Glomerular visceral epithelial cell (primary cell): ENCODE measurements at regions not wholly inside any gene's neighbourhood (a gene's known extent, or its start where the extent isn't known, plus 50 kb on each side); places are given as distances from the start of the nearest gene placed in this dataset.

ENCODE experiments used
- DNase-seq: peaks from one replicate; pipeline ENCODE4 v3.0.0-alpha.2; 2016; ENCODE audit errors: extremely low spot score

DNA sequence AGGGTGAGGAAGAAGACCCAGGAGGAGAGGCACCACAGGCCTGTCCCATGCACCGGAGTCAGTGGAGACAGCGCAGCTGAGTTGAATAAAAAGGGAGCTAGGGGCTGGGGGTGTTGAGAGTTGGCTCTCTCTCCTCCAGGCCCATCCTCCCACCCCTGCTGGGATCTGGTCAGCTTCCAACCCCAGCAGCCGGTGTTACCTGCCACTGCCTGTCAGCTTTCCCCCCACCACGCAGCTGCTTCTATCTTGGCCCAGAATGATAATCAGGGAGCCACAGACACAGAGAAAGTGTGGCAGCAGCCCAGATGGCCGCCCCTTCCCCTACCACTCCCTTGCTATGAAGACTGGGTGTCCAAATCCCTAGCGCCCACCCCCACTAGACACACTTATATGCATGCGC is 120.6 kb upstream of the RPL38 start:
- no peak for DNase-seq

DNA sequence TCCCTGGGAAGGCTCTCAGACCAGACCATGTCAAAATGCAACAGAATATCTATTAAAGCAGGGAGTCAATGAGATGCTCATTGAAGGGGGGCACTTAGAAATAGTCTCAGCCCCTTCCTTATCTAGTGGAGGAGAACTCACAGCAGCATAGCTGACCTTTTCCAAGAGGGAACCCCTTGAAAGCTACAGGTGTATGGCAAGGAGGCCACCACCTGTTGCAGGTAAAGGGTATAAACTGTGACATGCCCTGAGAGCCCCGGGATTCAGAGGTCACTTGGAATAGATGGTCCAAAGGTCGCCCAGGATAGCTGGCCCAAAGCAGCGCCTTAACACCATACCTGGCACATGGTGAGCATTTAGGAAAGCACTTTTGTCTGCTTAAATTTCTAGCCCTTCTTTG is 120.2 kb upstream of the RPL38 start:
- DNase-seq = no peak

DNA sequence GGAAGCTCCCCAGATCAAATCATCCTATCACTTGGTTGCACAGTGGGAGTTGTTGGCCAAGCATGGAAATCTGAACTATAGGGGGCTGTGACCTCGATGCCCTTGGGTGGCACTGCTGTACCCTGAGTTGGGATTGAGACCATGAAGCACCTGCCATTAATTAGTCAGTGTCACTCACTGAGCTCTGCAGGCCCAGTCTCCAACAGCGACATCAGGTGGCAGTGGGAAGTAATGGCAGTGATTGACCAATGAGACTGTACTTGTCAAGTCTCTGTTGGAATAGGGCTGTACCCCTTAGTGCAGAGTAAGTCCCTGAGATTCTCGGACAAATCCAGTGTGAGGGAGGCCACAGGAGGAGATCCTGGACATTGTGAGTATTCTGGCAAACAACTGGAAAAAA is 118.0 kb upstream of the RPL38 start:
- DNase-seq = no peak

DNA sequence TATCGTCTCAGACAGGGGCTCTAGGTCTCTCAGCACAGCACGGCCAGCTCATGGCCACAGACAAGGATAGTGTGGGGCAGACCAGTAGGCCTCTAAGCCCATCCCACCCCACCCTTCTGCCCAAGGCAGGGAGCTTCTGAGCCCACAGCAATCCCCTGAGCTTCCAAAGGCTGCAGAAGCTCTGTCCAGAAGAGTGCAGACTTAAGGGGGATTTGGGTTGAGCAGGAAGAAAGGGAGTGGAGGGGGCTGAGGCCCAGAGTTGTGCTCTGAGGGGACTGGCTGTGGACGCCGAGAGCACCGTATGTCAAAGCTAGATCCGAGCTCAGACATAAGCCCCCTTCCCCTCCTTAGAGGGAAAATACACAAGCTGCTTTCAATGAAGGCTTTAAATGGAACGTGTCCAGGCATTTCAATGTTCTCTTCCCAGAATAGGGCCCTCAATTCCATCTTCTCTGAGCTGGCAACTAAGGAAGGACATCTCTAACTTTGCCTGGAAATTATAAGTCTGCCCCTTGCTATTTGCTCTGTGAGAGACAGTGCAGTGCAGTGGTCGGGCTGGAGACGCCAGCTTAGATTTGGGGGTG is 116.4 kb upstream of the RPL38 start:
- DNase-seq = no peak

DNA sequence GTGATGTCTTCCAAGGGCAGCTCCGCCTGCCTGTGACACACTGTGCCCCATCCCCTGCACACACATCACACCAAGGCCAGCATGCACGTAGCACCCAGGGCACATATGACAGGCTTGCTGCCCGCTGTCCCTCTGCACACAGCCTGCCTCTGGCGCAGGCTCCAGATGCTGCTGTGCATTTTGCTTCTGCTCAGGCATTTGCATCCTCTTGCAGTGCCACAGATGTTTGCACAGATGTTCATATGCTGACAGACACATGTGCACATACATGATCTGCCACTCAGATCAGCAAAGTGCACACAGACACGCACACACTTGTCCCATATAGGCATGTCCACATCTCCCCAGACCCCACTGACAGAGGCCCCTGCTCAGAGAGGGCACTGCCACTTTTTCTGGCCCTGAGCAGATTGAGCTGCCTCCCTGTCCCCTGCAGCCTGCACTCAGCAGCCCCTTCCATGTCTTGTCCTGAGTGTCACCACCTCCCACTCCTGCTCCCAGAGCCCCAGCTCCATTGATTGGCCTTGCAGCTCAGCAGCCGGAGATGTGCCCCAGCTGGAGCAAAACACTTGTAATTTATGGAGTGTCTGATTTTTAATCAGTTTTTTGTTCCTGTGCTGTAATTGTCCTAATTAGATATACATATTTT is 115.1 kb upstream of the RPL38 start:
- DNase-seq = no peak

DNA sequence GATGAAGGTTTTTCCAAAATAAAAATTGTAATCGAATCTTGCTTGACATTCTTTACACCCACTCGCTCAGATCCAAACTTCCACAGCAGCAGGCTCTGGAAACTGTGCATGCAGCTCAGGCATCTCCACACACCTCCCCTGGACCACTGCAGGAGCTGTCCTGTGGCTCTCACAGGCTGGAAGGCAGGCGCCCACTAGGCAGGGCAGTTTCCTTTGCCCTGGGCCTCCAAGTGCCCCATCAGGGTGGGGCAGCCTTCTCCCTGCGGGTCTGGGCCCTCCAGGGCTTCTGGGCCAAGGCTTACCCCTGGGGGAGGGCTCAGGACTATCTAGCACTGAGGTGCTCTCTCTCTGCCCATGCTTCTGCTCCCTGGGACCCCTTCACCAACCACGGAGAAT is 114.5 kb upstream of the RPL38 start:
- no peak for DNase-seq

DNA sequence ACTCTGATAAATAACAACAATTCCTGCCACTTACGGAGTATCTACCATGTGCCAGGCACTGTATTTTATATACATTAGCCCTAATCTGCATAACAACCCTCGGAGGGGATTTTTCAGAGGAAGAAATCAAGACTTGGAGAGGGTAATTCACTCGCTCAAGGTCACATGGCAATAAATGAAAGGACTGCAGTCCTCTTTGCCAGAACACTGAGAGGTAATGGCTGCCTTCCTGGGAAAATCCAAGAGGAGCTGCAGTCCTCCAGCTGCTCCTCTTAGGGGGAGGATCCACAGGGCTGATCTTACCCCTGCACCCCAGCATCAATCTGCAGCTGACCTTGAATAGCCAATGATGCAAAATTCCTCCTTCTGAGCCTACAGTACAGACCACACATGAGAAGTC is 114.1 kb upstream of the RPL38 start:
- no peak for DNase-seq

DNA sequence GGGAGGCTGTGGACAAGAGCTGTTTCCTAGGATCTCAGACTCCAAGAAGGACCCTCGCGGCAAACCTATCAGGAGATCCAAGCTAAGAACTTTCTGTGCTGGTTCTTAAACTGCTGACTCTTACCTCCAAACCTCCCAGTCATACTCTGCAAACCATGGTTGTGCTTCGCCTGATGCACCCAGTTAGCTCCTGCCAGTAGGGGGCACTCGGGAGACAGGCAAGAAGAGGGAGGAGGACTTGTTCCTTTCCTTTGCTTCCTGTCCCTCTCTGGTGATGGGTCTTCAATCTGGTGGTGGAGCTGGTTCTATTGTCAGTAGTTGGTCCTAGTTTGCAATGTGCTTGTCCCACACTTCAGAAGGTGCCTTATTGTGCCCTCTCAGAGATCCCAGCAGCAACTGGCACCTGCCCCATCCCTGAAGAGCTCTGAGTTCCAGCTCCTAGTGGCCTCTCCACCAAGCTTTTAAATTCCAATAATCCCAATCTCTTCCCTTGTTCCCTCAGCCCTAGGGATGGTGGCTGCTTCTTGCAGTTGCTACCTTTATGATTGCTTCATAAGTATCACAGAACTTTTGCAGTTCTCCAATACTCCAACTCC is 113.5 kb upstream of the RPL38 start:
- DNase-seq = peak; percentile 3

DNA sequence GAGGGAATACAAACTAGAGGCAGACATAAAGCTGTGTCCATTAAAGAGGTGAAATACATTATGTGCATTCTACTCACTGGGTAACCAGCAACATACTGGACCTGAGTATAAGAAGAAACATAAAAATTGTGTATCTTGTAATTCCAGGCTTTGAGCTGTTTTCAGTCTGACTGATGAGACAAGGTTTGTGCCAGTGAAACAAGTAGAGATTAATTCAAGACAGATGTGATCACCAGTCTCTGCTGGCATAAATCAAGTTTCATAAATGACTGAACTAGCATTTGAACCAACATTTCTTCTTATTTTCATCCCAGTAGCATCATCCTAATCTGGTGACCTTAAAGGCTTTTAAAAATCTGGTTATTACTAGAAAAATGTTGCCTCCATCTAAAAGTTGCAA is 108.8 kb upstream of the RPL38 start:
- DNase-seq = no peak

DNA sequence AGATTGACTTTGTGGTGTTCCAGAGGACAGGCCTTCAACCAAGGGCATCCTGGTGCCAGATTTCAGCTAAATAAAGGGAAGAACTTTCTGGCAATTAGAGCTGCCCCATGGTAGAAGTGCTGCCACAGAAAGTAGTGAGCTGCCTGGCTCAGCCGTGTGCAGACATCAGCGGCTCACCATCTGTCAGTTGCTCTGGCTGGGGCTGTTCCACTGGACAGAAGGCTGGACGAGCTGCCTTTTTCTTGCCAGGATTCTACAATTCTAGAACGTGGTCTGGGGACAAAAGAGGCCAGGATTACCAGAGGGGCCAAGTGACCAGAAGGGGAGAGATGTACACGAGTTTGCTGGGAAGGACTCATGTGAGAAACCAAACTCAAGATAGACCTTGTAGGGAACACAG is 107.0 kb upstream of the RPL38 start:
- no peak for DNase-seq

DNA sequence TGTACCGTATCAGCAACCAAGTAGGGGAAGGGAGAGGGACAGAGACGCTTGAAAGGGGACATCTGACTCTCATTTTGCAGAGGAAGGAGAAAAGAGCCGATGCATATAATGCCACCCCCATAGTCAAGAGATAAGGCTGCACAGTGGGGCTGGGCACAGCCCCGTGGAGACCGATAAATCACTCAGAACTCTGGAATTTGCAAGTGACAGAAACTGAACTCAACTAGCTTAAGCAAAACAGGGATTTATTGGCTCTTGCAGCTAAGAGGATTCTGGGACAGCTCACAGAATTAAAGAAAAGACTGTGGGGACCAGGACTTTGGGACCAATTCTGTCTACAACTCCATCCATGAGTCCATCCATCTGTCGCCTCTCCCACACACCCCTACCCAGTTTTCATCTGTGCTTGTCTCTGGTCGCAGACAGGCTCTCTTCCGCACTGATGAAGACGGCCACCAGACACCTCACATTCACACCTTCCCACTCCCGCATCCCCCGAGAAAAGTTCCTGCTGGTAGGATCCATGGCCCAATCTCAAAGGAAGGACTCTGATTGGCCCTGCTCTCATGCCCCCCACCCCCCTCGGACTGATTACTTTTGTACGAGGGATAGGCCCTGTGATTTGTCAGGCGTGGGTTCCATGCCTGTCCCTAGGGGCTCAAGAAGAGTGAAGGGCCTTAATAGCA is 105.9 kb upstream of the RPL38 start:
- no peak for DNase-seq

DNA sequence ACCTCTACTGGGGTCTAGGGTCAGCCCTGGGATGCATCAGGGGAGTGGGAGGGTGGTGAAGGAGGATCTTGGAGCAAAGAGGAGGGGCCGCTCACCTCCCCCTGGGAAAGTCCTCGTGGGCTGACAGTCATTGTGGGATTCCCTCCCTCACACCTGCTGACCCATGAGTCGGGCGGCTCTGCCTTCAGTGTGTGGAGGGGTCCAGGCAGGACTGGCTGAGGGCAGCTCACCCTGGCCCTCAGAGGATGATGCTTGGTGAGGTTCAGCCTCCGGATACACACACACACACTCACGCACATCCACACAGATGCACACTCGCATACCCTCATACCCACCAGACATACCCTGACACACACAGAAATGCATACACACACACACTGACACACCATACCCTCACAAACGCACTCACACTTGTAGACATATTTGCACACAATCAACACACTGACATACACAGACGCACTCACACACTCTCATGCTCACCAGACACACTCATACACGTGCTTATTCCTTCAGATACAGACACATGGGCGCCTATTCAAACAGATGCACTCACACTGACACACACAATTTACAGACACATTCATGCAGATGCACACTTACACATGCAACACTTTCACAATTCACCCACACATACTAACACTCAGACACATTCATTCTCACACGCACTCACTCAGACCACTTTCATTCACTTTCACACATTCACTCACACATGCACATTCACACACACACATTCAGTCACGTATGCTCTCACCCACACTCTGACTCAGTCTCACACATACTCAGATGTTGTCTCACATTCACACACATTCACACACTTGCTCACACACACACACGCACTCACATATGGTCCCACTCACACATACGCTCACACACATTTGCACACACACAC is 105.1 kb upstream of the RPL38 start:
- no peak for DNase-seq

DNA sequence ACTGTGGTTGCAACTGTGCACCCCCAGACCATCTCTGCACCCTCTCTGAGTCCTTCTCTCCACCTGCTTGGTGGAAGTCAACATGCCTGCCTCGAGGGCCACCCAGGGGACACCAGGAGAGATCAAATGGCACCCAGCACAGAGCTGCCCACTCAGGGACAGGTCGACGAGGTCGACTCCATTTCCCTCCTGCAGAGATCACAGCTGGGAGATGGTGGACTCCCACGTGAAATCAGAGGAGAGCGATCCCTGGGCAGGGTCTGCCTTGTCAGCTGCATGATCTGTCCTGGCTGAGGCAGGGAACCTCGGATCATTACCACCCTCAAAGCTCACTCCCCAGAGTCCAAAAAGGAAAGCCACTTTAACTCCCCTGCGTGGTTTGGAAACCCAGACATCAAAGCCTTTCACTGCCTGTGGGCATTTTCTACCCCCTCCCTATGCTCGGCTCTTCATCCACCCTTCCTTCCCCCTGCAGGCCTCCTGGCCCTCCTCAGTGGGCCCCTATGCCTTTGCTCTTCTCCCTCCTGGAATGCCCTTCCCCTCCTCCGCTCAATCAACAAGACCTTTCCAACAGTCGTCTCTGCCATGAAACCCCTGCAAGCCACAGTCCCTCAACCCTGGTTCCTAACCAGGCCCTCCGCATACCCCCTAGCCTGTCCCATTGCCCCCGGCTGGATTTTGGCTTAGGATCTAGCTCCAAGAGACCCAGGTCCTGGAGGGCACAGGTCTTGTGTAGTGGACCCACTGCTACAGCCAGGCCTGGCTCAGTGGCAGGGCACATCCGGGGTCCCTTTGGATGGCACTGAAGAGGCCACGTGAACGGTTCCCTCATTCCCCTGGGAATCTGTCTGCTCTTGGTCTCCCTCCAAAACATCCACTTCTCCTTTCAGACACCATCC is 103.8 kb upstream of the RPL38 start:
- DNase-seq = no peak

DNA sequence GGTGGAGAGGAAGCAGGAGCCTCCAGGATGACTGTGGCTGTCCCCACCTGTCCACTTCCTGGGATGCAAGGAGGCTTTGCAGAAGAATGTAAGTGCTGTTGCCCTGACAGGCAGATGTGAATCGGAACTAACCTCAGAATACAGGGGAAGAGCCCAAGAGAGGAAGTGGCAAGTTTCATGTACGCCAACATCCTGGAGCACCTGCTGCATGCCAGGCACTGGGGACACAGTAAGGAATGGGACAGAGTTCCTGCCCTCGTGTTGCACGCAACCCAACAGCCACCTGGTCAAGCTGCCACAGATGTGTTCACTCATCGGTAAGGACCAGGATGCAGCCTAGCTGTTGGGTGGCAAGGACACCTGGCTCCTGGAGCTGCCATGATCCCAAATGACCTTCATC is 98.6 kb upstream of the RPL38 start:
- DNase-seq = no peak

DNA sequence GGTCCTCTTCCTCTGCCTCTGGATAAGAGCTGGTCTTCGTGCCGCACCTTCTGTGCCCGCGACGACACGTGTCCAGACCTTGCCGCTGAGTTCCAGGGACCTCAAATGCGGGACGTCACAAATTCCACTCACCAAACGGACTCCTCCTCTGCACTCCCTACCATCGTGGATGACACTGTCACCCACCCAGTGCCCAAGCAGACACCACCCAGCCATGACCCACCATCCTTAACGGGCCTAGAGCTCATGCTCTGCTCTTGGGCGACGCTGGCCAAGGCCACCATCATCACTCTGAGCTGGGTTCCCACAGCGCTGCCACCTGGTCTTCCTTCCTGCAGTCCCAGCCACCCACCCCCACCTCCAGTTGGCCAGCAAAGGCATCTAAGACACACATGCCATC is 96.4 kb upstream of the RPL38 start:
- no peak for DNase-seq

DNA sequence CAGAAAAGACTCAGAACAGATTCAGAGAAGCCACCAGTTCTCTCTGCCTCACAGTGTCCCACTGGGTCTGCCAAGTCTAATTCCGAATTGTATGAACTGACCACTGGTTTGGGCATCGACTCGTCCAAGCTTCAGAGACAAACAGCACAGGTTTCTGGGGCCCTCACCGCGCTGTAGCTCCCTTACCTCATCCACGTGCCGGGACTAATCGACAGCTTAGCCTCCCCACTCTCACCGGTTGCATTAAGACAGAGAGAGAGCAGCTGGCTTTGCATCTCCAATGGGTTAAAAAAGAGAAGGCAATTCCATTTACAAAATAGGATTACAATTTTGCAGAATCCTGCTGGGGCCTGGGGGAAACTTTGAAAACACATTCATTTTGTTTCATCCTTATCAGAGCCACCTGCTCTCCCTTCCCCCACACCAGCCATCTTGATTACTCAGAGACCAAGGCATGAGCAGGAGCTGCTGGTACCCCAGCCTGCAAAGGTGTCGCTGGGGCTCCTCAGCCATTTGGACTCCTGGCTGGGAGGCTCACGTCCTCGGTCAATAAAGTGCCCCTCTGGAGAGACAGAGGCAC is 95.3 kb upstream of the RPL38 start:
- DNase-seq = no peak

DNA sequence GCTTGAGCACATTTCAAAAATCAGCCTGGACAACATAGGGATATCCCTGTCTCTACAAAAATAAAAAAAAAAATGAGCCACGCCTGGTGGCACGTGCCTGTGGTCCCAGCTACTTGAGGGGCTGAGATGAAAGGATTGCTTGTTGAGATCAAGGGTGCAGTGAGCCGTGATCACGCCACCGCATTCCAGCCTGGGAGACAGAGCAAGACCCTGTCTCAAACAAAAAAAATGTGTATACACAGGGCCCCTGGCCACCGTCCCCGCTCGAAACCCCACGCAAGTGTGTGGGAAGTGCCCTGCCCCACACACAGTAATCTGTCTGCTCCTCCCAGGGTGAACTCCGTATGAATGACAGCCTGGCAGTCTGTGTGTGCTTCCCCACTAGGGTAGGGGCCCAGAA is 93.0 kb upstream of the RPL38 start:
- DNase-seq = no peak

DNA sequence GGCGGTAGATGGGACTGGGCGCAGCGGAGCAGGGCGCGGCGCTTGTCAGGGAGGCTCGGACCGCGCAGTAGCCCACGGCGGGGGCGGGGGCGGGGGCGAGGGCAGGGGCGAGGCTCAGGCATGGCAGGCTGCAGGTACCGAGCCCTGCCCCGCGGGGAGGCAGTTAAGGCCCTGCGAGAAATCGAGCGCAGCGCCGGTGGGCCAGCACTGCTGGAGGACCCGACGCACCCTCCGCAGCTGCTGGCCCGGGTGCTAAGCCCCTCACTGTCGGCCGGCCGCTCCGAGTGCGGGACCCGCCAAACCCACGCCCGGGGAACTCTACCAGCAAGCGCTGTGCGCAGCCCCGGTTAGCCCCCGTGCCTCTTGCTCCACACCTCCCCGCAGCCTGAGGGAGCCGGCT is 90.2 kb upstream of the RPL38 start:
- no peak for DNase-seq

DNA sequence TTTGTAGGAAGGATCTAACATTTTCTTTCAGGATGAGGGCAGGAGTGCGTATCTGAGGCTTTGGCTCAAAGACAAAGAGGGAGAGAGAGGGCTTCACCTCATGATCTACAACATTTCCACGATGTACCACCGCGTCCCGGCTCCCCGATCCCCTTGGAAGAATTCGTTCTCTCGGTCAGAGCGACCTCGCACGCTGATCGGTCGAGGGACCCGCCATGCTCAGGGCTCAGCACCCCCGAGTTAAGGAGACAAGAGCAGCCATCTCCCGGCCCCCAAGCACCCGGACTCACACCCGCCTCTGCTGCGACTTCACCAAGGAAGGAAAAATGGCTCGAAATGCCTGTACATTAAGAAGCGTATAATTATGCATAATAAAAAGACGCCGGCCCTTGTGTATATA is 89.5 kb upstream of the RPL38 start:
- no peak for DNase-seq

DNA sequence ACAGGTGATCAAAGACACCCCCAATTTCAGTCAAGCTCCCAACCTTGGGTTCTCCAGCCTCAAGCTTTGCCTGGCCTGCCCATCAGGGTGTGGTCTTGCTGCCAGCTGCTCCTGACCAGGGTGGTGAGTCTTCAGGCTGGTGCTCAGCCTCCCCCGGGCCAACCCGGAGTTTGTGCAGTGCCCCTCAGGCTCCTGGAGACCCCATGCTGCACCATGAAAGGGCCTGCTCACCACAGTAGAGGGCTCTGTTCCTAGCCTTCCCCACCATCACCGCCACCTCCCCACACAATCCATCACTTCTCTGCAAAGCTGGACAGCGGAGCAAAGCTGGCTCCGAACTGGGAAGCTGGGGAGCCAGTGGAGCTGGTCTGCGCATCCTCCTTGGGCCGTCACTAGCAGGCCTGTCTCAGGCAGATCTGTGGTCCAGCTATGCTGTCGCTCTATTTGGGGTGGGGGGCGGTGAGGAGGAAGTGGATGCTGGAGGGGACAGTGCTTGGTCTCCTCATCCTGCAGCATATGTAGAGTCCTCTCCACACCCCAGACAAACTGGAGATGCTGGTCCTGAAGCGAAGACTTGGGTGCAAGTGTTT is 88.5 kb upstream of the RPL38 start:
- DNase-seq = no peak
